ENCODE measurements at regions not wholly inside any gene's neighbourhood (a gene's known extent, or its start where the extent isn't known, plus 50 kb on each side); places are given as distances from the start of the nearest gene placed in this dataset.

DNA sequence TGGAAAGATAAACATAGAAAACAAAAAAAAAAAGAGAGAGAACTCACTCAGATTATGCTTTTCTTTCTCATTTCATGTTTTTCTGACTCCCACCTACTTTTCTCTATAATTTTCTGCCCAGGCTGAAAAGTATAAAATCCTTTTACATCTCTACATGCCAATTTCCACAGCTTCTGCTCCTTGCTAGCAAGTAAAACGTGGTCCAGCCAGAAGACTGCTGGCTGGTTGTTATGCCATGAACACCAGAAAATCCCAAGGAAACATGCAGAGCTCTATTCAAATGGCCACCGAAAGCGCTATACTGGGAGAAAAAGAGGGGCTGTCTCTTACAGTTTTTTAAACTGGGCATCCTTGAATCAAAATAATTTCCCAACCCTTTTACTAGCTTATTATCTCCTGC, 512.8 kb upstream of the ID4 start:
- no peak for DNase-seq (ENCODE audit: low read depth)

GRCh38 chr6:19325335-19325789, 511.8 kb upstream of the ID4 start:
- DNase-seq (ENCODE audit: low read depth): peak; percentile 74

DNA sequence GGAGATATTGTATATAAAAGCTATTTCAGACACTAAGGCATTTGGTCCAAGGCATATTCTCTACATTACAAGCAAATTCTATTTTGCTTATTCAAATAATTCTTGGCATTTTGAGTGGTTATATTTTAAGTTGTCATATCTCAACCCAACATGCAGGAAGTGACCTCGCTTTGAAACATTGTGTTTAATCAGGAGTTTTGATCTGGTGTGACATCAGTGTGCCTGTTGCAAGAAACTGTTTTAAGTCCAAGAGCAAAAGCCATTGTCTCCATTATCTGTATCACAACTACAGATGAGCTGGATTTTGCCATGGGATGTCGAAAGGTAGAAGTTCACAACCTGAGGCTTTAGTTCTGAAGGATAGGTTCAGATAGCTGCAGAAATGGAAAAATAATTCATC, 509.9 kb upstream of the ID4 start:
- DNase-seq (ENCODE audit: low read depth): peak; percentile 70

DNA sequence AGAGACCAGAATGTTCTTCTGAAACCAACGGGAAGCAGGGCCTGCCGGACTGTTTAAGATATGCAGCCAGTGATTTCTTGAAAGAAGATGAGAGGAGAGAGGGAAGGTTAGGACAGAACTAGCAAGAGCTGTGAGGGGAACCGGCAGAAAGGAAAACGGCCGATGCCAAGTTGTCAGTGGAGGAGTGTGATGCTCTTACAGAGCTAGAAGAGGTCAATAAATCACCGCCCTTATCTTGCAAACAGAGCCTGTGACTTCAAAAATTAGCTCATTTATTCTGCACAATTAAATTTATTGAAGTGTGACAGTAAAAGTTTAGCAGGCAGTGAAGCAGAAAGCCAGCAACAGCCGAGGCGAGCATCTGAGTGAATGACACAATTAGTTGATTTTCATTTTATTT, 509.5 kb upstream of the ID4 start:
- DNase-seq (ENCODE audit: low read depth): peak; percentile 55

DNA sequence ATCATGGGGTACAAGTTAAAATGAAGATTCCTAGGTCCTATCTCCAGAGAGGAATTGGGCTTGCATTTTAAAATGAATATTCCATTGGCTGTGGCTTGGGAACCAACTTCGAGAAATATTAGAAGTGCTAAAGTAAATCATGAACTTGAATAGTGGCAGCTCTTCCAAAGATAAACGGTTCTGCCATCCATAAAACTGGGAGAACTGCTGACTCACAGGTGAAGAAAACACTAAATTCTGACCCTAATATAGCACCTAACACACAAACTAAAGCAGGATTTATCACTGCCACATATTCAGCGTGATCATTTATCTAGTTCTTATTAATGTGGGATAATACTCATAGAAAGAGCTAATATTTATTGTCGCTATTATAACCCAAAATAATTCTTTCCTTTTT, 508.1 kb upstream of the ID4 start:
- peak; percentile 32 for DNase-seq (ENCODE audit: low read depth)

DNA sequence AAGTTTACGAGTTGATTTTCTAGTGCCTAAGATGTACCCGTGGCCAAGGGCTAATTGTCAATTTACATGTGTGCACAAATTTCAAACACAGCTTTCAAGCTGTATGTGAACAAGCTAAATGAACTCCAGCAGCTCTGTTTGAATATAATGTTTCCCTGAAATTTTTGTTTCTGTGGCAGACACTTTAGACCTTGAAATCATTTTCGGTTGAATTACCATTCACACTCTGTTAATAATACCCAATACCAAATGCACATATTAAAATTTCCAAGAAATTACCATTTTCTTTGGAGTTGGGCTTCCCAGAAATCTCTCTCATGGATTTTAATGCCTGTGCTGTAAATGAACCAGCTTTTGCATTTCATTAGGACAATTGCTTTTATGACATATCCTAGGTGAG, 506.1 kb upstream of the ID4 start:
- DNase-seq (ENCODE audit: low read depth): no peak

GRCh38 chr6:19332806-19333460, 504.2 kb upstream of the ID4 start:
- no peak for DNase-seq (ENCODE audit: low read depth)

DNA sequence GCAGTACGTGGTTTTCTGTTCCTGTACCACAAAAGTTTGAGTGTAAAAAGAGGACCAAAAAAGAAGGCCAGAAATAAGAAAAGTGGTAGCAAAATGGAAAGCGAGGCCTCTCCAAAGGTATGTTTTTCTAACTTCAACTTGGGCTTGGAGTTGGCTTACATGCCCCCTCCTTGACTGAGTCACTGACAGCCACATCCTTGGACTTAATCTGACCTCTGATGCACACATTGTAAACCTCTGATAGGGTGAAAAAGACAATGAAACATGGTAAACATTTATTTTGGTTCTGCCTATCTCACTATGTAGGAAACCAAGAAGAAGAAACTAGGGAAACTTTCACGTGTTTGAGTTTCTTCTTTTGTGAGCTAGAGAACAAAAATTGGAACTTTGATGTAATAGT, 503.2 kb upstream of the ID4 start:
- DNase-seq (ENCODE audit: low read depth): peak; percentile 86

- no peak for DNase-seq (ENCODE audit: low read depth)
These were observed 500.6 kb upstream of the ID4 start for GRCh38 chr6:19336579-19336978.

DNA sequence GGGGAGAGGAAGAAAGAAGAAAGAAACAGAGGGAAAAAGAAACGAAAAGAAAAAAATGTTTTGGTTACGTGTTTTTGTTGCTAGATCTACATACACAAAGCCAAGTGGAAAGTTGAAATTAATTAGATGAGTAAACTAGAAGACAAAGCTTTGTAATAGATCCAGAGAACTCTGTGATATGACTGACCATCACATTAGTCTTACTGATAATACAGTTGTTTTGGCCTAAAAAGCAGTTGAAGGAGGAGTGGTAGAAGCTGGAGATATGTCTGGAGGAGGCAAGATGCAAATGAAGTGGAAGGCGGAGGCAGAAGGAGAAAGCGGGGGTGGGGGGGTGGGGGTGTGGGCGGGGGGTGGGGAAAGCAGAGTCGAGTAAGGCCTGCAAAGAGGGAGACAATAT, 500.1 kb upstream of the ID4 start:
- DNase-seq (ENCODE audit: low read depth): no peak

- peak; percentile 60 for DNase-seq (ENCODE audit: low read depth)
These were observed 494.6 kb upstream of the ID4 start for GRCh38 chr6:19342616-19343015.

DNA sequence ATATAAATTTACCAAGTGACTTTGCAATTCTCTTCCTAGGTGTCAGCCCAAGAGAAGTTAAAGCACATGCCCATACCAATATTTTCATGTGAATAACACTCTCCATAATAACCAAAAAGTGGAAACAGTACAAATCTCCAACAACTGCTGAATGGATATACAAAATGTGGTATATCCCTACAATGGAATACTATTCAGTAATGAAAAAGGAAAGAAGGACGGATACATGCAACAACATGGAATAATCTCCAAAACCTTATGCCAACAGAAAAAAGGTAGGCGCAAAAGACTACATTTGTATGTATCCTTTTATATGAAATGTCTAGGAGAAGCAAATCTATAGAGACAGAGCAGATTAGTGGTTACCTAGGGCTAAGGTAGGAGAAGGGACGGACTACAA, 487.7 kb upstream of the ID4 start:
- no peak for DNase-seq (ENCODE audit: low read depth)

DNA sequence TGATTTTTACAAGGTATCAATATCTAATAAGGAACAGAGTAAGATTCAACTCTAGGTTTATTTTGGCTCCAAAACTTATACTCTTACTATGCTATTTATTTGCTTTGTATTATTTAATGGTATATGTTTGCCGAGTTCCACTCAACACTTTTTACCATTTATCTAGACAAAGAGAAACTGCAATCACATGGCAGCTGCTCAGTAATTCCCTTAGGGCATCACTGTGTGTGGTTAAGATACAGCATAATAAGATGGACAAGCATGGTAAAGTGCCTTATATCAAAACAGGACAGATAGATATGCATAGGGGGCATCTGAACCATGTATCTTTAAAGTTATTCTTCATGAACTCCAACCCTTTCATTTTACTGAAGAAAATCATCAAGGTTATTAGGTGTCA, 483.0 kb upstream of the ID4 start:
- DNase-seq (ENCODE audit: low read depth): peak; percentile 52

- DNase-seq (ENCODE audit: low read depth): peak; percentile 52
These were observed 480.5 kb upstream of the ID4 start for GRCh38 chr6:19356692-19357091.

DNA sequence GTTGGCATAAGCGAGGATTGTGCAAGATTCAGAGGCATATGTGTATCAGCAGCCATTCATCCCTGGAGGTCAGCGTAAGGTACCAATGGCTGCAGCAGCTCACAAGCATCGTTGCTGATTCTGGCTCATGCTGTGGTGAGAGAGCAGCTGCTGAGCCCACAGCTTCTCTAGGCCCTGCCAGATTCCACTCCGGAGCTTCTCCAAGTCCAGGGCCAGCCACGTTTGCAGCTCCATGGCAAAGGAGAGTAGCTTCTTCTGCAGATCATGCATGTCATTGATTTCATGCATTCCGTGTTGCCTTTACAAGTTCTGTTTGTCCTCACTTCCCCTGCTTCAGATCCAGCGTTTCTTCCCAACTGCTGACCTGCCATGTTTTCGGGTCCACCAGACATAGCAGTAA, 474.8 kb upstream of the ID4 start:
- no peak for DNase-seq (ENCODE audit: low read depth)

GRCh38 chr6:19368511-19368910, 468.7 kb upstream of the ID4 start:
- DNase-seq (ENCODE audit: low read depth): peak; percentile 88

- no peak for DNase-seq (ENCODE audit: low read depth)
These were observed 467.4 kb upstream of the ID4 start for GRCh38 chr6:19369785-19370184.

DNA sequence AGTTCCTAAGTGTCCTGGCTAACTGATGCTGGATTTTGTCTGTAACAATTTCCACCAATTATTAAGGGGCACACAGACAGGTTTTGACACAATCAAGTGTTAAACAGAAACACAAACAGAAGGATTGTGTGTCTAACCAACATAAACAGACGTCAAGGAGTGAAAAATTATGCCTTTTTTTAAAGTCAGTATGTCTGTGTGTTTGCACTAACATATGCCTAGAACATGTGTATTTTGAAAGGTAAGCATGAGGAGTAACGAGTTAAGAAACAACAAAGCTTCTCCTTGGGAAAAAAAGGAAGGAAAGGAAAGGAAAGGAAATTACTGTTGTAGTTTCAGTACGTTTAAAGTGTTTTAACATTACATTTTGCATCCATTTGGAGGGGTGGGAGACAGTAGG, 466.3 kb upstream of the ID4 start:
- DNase-seq (ENCODE audit: low read depth): no peak

DNA sequence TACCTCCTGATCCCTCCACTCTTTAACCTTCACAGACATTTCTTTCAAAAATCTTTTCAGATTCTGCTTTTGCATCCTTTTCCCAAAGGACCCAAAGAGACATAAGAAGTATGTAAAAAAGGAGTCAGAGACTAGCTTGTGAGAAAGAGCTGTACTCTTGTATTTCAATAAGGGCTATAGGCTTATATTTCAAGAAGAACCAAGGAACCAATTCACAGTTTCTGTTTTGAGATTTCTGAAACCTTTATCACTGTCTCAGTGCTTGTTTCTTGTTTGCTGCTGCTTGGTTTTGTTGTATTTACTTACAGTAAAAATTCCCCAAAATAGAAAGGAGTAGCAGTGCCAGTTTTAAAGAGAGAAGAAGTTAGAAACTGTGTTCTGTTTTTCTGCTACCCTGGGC, 461.6 kb upstream of the ID4 start:
- no peak for DNase-seq (ENCODE audit: low read depth)

- DNase-seq (ENCODE audit: low read depth): no peak
These were observed 459.4 kb upstream of the ID4 start for GRCh38 chr6:19377722-19378121.

GRCh38 chr6:19380293-19380692, 456.9 kb upstream of the ID4 start:
- peak; percentile 86 for DNase-seq (ENCODE audit: low read depth)

GRCh38 chr6:19382676-19383075, 454.5 kb upstream of the ID4 start:
- no peak for DNase-seq (ENCODE audit: low read depth)

GRCh38 chr6:19391926-19392325, 445.2 kb upstream of the ID4 start:
- DNase-seq (ENCODE audit: low read depth): no peak

- DNase-seq (ENCODE audit: low read depth): peak; percentile 57
These were observed 443.1 kb upstream of the ID4 start for GRCh38 chr6:19394051-19394450.
